H1 (cell line): ENCODE measurements at regions not wholly inside any gene's neighbourhood (a gene's known extent, or its start where the extent isn't known, plus 50 kb on each side); places are given as distances from the start of the nearest gene placed in this dataset.

Experiments
- CTCF ChIA-PET: fragments of 300-600 bp; sonication (Branson Sonifier 250); formaldehyde crosslinking; loops from one replicate; lab custom pipeline; 2021; ENCODE audit not compliant: partially characterized antibody; lab: Charles Lee
- POLR2A ChIA-PET: fragments of 300-600 bp; sonication (Branson Sonifier 250); formaldehyde crosslinking; loops from one replicate; lab custom pipeline; 2021; ENCODE audit warnings: inconsistent platforms; ENCODE audit not compliant: partially characterized antibody; lab: Charles Lee
- DNase-seq, 2 experiments: peaks; one replicate each; pipeline versions ENCODE4 v3.0.0 to v3.0.0-alpha.2; 2010 to 2022; ENCODE audit warnings: low spot score in 2 of 2, low read depth in 1 of 2, mixed read lengths in 1 of 2
- FAIRE-seq: peaks from 2 replicates; lab custom pipeline; 2011; peaks lifted over from hg19 to GRCh38; lab: Jason Lieb, UNC
- H2AFZ ChIP-seq: 2 replicates; pipeline ENCODE4 v1.8.1; 2012; ENCODE audit warnings: low read length, inconsistent platforms
- H2AK5ac ChIP-seq: 2 replicates; pipeline ENCODE4 v1.6.1; 2013; ENCODE audit warnings: low read depth, low read length
- H2BK120ac ChIP-seq: replicated peaks from 2 replicates; pipeline ENCODE3; 2013; ENCODE audit warnings: low read depth, low read length, inconsistent platforms
- H2BK12ac ChIP-seq: 2 replicates; pipeline ENCODE4 v1.6.1; 2013; ENCODE audit warnings: low read depth, low read length
- H2BK15ac ChIP-seq: 2 replicates; pipeline ENCODE4 v1.6.1; 2013; ENCODE audit warnings: low read length
- H2BK20ac ChIP-seq: 2 replicates; pipeline ENCODE4 v1.6.1; 2013; ENCODE audit warnings: low read length
- H2BK5ac ChIP-seq: 2 replicates; pipeline ENCODE4 v1.6.1; 2013; ENCODE audit warnings: low read depth, low read length
- H3K14ac ChIP-seq: 2 replicates; pipeline ENCODE4 v1.6.1; 2013; ENCODE audit warnings: inconsistent platforms; ENCODE audit not compliant: insufficient read length
- H3K18ac ChIP-seq: 2 replicates; pipeline ENCODE4 v1.6.1; 2013; ENCODE audit warnings: low read length; ENCODE audit errors: extremely low read depth
- H3K23ac ChIP-seq: 2 replicates; pipeline ENCODE4 v1.6.1; 2013; ENCODE audit warnings: inconsistent platforms; ENCODE audit not compliant: insufficient read length
- H3K23me2 ChIP-seq: 2 replicates; pipeline ENCODE4 v1.6.1; 2013; ENCODE audit warnings: low read depth, low read length
- H3K27ac ChIP-seq: 2 replicates; pipeline ENCODE4 v1.6.1; 2011; ENCODE audit warnings: low read depth, low read length, inconsistent platforms
- H3K27me3 ChIP-seq, 4 experiments: replicated peaks in 1 of 4; 1 replicate in 1 of 4; 2 replicates in 3 of 4; pipeline versions ENCODE4 v1.6.1 to v1.8.1; 2011 to 2013; ENCODE audit warnings: low read length in 3 of 4, mild to moderate bottlenecking in 3 of 4, inconsistent platforms in 2 of 4, mixed read lengths in 2 of 4, moderate library complexity in 1 of 4; ENCODE audit not compliant: control insufficient read depth in 3 of 4, insufficient read depth in 3 of 4; ENCODE audit errors: extremely low read depth in 1 of 4
- H3K36me3 ChIP-seq, 4 experiments: 2 replicates each; pipeline versions ENCODE4 v1.6.1 to v1.8.1; 2011 to 2013; ENCODE audit warnings: mild to moderate bottlenecking in 4 of 4, low read length in 3 of 4, moderate library complexity in 2 of 4, control low read depth in 1 of 4, inconsistent platforms in 1 of 4; ENCODE audit not compliant: insufficient read depth in 4 of 4, control insufficient read depth in 2 of 4
- H3K4ac ChIP-seq: replicated peaks from 2 replicates; pipeline ENCODE3; 2013; ENCODE audit warnings: low read length, low read depth, mixed read lengths, inconsistent platforms; ENCODE audit not compliant: insufficient read length
- H3K4me1 ChIP-seq, 4 experiments: replicated peaks in 1 of 4; 1 replicate in 1 of 4; 2 replicates in 3 of 4; pipeline versions ENCODE4 v1.6.1 to v1.8.1; 2011 to 2013; ENCODE audit warnings: low read length in 3 of 4, inconsistent platforms in 2 of 4, mixed read lengths in 1 of 4; ENCODE audit not compliant: insufficient read depth in 4 of 4, control insufficient read depth in 3 of 4
- H3K4me2 ChIP-seq, 2 experiments: 2 replicates each; pipeline versions ENCODE4 v1.6.1 to v1.8.1; 2011 to 2013; ENCODE audit warnings: low read depth in 2 of 2, low read length in 2 of 2, control low read depth in 1 of 2, inconsistent platforms in 1 of 2, mild to moderate bottlenecking in 1 of 2; ENCODE audit not compliant: insufficient read depth in 1 of 2
- H3K4me3 ChIP-seq, 4 experiments: fragments of 200-600, 300-600 bp in 1 of 4; sonication (generic), shearing (Covaris generic), sonication (Bioruptor Twin) in 1 of 4; 2 replicates each; pipeline versions ENCODE4 v1.5.1 to v1.8.1; 2011 to 2016; ENCODE audit warnings: low read length in 4 of 4, low read depth in 3 of 4, control low read depth in 2 of 4, inconsistent platforms in 2 of 4, mild to moderate bottlenecking in 2 of 4, mixed read lengths in 1 of 4, moderate library complexity in 1 of 4; ENCODE audit not compliant: insufficient read depth in 2 of 4; ENCODE audit errors: extremely low read depth in 1 of 4
- H3K56ac ChIP-seq: replicated peaks from 2 replicates; pipeline ENCODE3; 2013; ENCODE audit warnings: low read depth, mild to moderate bottlenecking, mixed read lengths, low read length, inconsistent platforms; ENCODE audit not compliant: insufficient read length
- H3K79me1 ChIP-seq: 2 replicates; pipeline ENCODE4 v1.6.1; 2013; ENCODE audit warnings: low read depth, low read length, control low read depth
- H3K79me2 ChIP-seq, 2 experiments: 2 replicates each; pipeline versions ENCODE4 v1.6.1 to v1.8.1; 2012 to 2013; ENCODE audit warnings: low read length in 2 of 2, mild to moderate bottlenecking in 2 of 2, inconsistent platforms in 1 of 2; ENCODE audit not compliant: insufficient read depth in 2 of 2, control insufficient read depth in 1 of 2
- H3K9ac ChIP-seq, 4 experiments: replicated peaks in 1 of 4; 1 replicate in 1 of 4; 2 replicates in 3 of 4; pipeline versions ENCODE4 v1.6.1 to v1.8.1; 2011 to 2013; ENCODE audit warnings: low read depth in 3 of 4, low read length in 3 of 4, control low read depth in 2 of 4, mild to moderate bottlenecking in 2 of 4, moderate library complexity in 2 of 4, inconsistent platforms in 1 of 4; ENCODE audit errors: extremely low read depth in 1 of 4
- H3K9me3 ChIP-seq, 2 experiments: 2 replicates each; pipeline versions ENCODE4 v1.6.1 to v1.8.1; 2012 to 2013; ENCODE audit warnings: mild to moderate bottlenecking in 2 of 2, moderate library complexity in 2 of 2, control low read depth in 1 of 2, inconsistent platforms in 1 of 2, low read depth in 1 of 2, low read length in 1 of 2, mixed read lengths in 1 of 2; ENCODE audit not compliant: insufficient read depth in 2 of 2
- H4K20me1 ChIP-seq, 2 experiments: replicated peaks in 1 of 2; 2 replicates each; pipeline versions ENCODE3 to v1.8.1; 2011 to 2013; ENCODE audit warnings: inconsistent platforms in 2 of 2, low read length in 2 of 2, mild to moderate bottlenecking in 1 of 2; ENCODE audit not compliant: insufficient read depth in 2 of 2, control insufficient read depth in 1 of 2
- H4K5ac ChIP-seq: 2 replicates; pipeline ENCODE4 v1.6.1; 2013; ENCODE audit warnings: low read length, low read depth, mixed read lengths, inconsistent platforms; ENCODE audit not compliant: insufficient read length
- H4K8ac ChIP-seq: 2 replicates; pipeline ENCODE4 v1.8.0; 2013; ENCODE audit warnings: mild to moderate bottlenecking, moderate library complexity, low read length, inconsistent platforms; ENCODE audit not compliant: insufficient read depth; ENCODE audit errors: extremely low read depth
- H4K91ac ChIP-seq: replicated peaks from 2 replicates; pipeline ENCODE3; 2013; ENCODE audit warnings: low read length, mixed read lengths, inconsistent platforms; ENCODE audit not compliant: insufficient read length
- CBX5 ChIP-seq: fragments of 300-800, 300-1000 bp; sonication (generic); IDR thresholded peaks from 2 replicates; pipeline ENCODE4 v1.7.1; 2016; ENCODE audit warnings: antibody characterized with exemption, low read length, low read depth
- HDAC6 ChIP-seq: IDR thresholded peaks from one replicate; pipeline ENCODE4 v1.7.1; 2012; ENCODE audit warnings: low read depth, mild to moderate bottlenecking, inconsistent platforms, low read length, moderate library complexity
- SUZ12 ChIP-seq: fragments of 200-600 bp; sonication (generic); IDR thresholded peaks from 2 replicates; pipeline ENCODE4 v1.6.1; 2012; ENCODE audit warnings: mild to moderate bottlenecking, inconsistent platforms, low read length, moderate library complexity, mixed read lengths
- WGBS, 2 experiments: shearing (Covaris generic) in 1 of 2; methylation state at CpG; one replicate each; pipeline versions ENCODE4 v1.1.6 to v1.1.7; 2013 to 2015; ENCODE audit warnings: low lambda C conversion rate in 2 of 2, mixed read lengths in 2 of 2, inconsistent platforms in 1 of 2, low coverage in 1 of 2, missing lambda C conversion rate in 1 of 2; ENCODE audit not compliant: insufficient replicate concordance in 2 of 2, insufficient coverage in 1 of 2, insufficient read length in 1 of 2; ENCODE audit errors: extremely low coverage in 1 of 2, missing lambda C conversion rate in 1 of 2; 5-methylcytosine and 5-hydroxymethylcytosine counted together
- TF ChIP-seq, protein P1 (sequence below), 3 experiments: IDR thresholded peaks; 1 replicate in 2 of 3; 2 replicates in 1 of 3; pipeline versions ENCODE4 v1.5.1 to v1.6.1; 2011; ENCODE audit warnings: low read length in 3 of 3, mild to moderate bottlenecking in 3 of 3, inconsistent platforms in 2 of 3, low read depth in 1 of 3, moderate library complexity in 1 of 3; ENCODE audit not compliant: insufficient read depth in 1 of 3; ENCODE audit errors: control extremely low read depth in 1 of 3

DNA sequence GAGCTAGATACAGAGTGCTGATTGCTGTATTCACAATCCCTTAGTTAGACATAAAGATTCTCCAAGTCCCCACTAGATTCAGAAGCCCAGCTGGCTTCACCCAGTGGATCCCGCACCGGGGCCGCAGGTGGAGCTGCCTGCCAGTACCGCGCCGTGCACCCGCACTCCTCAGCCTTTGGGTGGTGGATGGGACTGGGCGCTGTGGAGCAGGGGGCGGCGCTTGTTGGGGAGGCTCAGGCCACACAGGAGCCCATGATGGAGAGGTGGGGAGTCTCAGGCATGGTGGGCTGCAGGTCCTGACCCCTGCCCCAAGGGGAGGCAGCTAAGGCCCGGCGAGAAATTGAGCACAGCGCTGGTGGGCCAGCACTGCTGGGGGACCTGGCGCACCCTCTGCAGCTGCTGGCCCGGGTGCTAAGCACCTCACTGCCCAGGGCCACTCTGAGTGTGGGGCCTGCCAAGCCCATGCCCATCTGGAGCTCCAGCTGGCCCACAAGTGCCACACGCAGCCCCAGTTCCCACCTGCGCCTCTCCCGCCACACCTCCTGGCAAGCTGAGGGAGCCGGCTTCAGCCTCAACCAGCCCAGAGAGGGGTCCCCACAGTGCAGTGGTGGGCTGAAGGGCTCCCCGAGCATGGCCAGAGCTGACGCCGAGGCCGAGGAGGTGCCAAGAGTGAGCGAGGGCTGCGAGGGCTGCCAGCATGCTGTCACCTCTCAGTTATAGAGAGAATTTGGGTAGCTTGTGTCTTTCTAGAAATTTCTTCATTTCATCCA is 417.6 kb downstream of the METTL15 start:
- no peak overlapping the region for H3K9ac ChIP-seq
- no peak overlapping the region for H4K91ac ChIP-seq
- H4K5ac ChIP-seq: no peak overlapping the region
- 89% methylated on average over 19 of the region's 25 CpGs; no CpG with 5 or more reads in 1 of the 2 experiments for WGBS, 2 experiments
- H3K4me2 ChIP-seq: no peak overlapping the region
- DNase-seq (no peak), FAIRE-seq (no peak)
- no peaks in the 10 kb centered on the region for H3K23me2 ChIP-seq
- no peak overlapping the region for H3K27ac ChIP-seq
- ChIA-PET POLR2A (no interaction called here), CTCF (interaction anchor here (0.6 to 1.8 kb wide), 6 partner anchors 43 to 827 kb away, joined by 3 to 6 read pairs (median 3); no protein-coding TSS in a partner anchor)
- H3K79me1 ChIP-seq: no peaks in the 10 kb centered on the region
- H3K9me3 ChIP-seq: peaks cover 7 to 16% of the 10 kb centered on the region in 2 experiments; a peak in 3 of 4 replicates
- H3K23ac ChIP-seq: no peak overlapping the region
- no peak overlapping the region for H2BK12ac ChIP-seq
- H3K14ac ChIP-seq: no peak overlapping the region
- H2BK20ac ChIP-seq: no peak overlapping the region
- H2AFZ ChIP-seq: no peak overlapping the region
- H2BK5ac ChIP-seq: no peak overlapping the region
- H3K18ac ChIP-seq: no peak overlapping the region
- H4K20me1 ChIP-seq: no peaks in the 10 kb centered on the region
- H3K4me1 ChIP-seq: no peaks in the 10 kb centered on the region
- TF ChIP-seq SUZ12: no peak
- TF ChIP-seq HDAC6: no peak
- TF ChIP-seq, protein P1, sequence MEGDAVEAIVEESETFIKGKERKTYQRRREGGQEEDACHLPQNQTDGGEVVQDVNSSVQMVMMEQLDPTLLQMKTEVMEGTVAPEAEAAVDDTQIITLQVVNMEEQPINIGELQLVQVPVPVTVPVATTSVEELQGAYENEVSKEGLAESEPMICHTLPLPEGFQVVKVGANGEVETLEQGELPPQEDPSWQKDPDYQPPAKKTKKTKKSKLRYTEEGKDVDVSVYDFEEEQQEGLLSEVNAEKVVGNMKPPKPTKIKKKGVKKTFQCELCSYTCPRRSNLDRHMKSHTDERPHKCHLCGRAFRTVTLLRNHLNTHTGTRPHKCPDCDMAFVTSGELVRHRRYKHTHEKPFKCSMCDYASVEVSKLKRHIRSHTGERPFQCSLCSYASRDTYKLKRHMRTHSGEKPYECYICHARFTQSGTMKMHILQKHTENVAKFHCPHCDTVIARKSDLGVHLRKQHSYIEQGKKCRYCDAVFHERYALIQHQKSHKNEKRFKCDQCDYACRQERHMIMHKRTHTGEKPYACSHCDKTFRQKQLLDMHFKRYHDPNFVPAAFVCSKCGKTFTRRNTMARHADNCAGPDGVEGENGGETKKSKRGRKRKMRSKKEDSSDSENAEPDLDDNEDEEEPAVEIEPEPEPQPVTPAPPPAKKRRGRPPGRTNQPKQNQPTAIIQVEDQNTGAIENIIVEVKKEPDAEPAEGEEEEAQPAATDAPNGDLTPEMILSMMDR (IDR thresholded peaks at IDR 0.05; ENCODE audit: control extremely low read depth in 1 of 3, insufficient read depth in 1 of 3, low read depth in 1 of 3, low read length in 3 of 3): no peak
- TF ChIP-seq CBX5: no peak
- H2BK120ac ChIP-seq: no peak overlapping the region
- H4K8ac ChIP-seq: no peak overlapping the region
- no peak overlapping the region for H3K4ac ChIP-seq
- H3K4me3 ChIP-seq: no peak overlapping the region
- no peak overlapping the region for H2BK15ac ChIP-seq
- H2AK5ac ChIP-seq: no peak overlapping the region
- H3K56ac ChIP-seq: no peak overlapping the region
- H3K27me3 ChIP-seq: no peaks in the 10 kb centered on the region
- no peaks in the 10 kb centered on the region for H3K79me2 ChIP-seq
- H3K36me3 ChIP-seq: no peaks in the 10 kb centered on the region; a peak in 1 of 8 replicates
